Hepatocyte (in vitro differentiated cells): ENCODE measurements at regions not wholly inside any gene's neighbourhood (a gene's known extent, or its start where the extent isn't known, plus 50 kb on each side); places are given as distances from the start of the nearest gene placed in this dataset.

ENCODE experiments used
- EZH2 ChIP-seq: fragments of 200-600 bp; sonication (generic); IDR thresholded peaks from 2 replicates; pipeline ENCODE4 v1.6.1; 2016; ENCODE audit warnings: antibody characterized with exemption, mild to moderate bottlenecking, borderline replicate concordance
- EZH2phosphoT487 ChIP-seq: fragments of 200-600 bp; sonication (generic); IDR thresholded peaks from one replicate; pipeline ENCODE4 v1.6.1; 2018; ENCODE audit warnings: antibody characterized with exemption, mild to moderate bottlenecking, low read depth, moderate library complexity; ENCODE audit not compliant: unreplicated experiment, severe bottlenecking
- TF ChIP-seq, protein P1 (sequence below): fragments of 200-600 bp; sonication (generic); IDR thresholded peaks from 2 replicates; pipeline ENCODE4 v1.5.1; 2016; ENCODE audit warnings: antibody characterized with exemption, mild to moderate bottlenecking; ENCODE audit not compliant: poor library complexity

GRCh38 chr16:56094231-56094630 is 97.1 kb upstream of the GNAO1 start:
- TF ChIP-seq, protein P1, sequence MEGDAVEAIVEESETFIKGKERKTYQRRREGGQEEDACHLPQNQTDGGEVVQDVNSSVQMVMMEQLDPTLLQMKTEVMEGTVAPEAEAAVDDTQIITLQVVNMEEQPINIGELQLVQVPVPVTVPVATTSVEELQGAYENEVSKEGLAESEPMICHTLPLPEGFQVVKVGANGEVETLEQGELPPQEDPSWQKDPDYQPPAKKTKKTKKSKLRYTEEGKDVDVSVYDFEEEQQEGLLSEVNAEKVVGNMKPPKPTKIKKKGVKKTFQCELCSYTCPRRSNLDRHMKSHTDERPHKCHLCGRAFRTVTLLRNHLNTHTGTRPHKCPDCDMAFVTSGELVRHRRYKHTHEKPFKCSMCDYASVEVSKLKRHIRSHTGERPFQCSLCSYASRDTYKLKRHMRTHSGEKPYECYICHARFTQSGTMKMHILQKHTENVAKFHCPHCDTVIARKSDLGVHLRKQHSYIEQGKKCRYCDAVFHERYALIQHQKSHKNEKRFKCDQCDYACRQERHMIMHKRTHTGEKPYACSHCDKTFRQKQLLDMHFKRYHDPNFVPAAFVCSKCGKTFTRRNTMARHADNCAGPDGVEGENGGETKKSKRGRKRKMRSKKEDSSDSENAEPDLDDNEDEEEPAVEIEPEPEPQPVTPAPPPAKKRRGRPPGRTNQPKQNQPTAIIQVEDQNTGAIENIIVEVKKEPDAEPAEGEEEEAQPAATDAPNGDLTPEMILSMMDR, result no peak
- no peak for TF ChIP-seq EZH2
- no peak for TF ChIP-seq EZH2phosphoT487
